CD4-positive, alpha-beta memory T cell (primary cell): ENCODE measurements at regions not wholly inside any gene's neighbourhood (a gene's known extent, or its start where the extent isn't known, plus 50 kb on each side); places are given as distances from the start of the nearest gene placed in this dataset.

Source experiments
- CTCF ChIA-PET: fragments of 350-600 bp; sonication (Branson Sonifier 250); formaldehyde crosslinking; loops from one replicate; lab custom pipeline; 2021; ENCODE audit warnings: inconsistent platforms; ENCODE audit not compliant: partially characterized antibody; lab: Charles Lee
- POLR2A ChIA-PET: fragments of 350-600 bp; sonication (Branson Sonifier 250); formaldehyde crosslinking; loops from one replicate; lab custom pipeline; 2021; ENCODE audit not compliant: partially characterized antibody; lab: Charles Lee
- DNase-seq, 5 donors: peaks; one replicate each; pipeline versions ENCODE4 v3.0.0 to v3.0.0-alpha.2; 2020 to 2022; ENCODE audit warnings: mixed read lengths in 1 of 5
- H3K27ac ChIP-seq: one replicate; pipeline ENCODE4 v1.7.0; 2013; ENCODE audit warnings: low read depth, low read length
- H3K27me3 ChIP-seq: 2 replicates; pipeline ENCODE4 v1.7.0; 2013; ENCODE audit warnings: mild to moderate bottlenecking, low read length, moderate library complexity; ENCODE audit not compliant: insufficient read depth
- H3K36me3 ChIP-seq: 2 replicates; pipeline ENCODE4 v1.7.0; 2013; ENCODE audit warnings: mild to moderate bottlenecking, low read length, moderate library complexity; ENCODE audit not compliant: insufficient read depth
- H3K4me1 ChIP-seq: 2 replicates; pipeline ENCODE4 v1.7.0; 2013; ENCODE audit warnings: mild to moderate bottlenecking, low read length, moderate library complexity; ENCODE audit not compliant: insufficient read depth
- H3K4me3 ChIP-seq, 2 donors: one replicate each; pipeline ENCODE4 v1.7.0; 2013; ENCODE audit warnings: low read length in 2 of 2, mild to moderate bottlenecking in 1 of 2
- H3K9me3 ChIP-seq, 2 donors: one replicate each; pipeline ENCODE4 v1.7.0; 2013; ENCODE audit warnings: low read length in 2 of 2, control low read depth in 1 of 2; ENCODE audit not compliant: control insufficient read depth in 1 of 2
- H3K27ac Mint-ChIP-seq, 7 donors: one replicate each; pipeline ENCODE4 v1.8.0; 2020 to 2021; ENCODE audit warnings: mixed read lengths in 7 of 7, mild to moderate bottlenecking in 6 of 7, inconsistent platforms in 3 of 7, moderate library complexity in 3 of 7
- H3K27me3 Mint-ChIP-seq, 2 donors: one replicate each; pipeline ENCODE4 v1.8.0; 2020 to 2021; ENCODE audit warnings: mixed read lengths in 2 of 2
- H3K36me3 Mint-ChIP-seq, 2 donors: one replicate each; pipeline ENCODE4 v1.8.0; 2020 to 2021; ENCODE audit warnings: mixed read lengths in 2 of 2, inconsistent platforms in 1 of 2, mild to moderate bottlenecking in 1 of 2
- H3K4me1 Mint-ChIP-seq, 4 donors: one replicate each; pipeline ENCODE4 v1.8.0; 2020 to 2021; ENCODE audit warnings: mixed read lengths in 4 of 4, mild to moderate bottlenecking in 1 of 4
- H3K4me3 Mint-ChIP-seq, 8 donors: one replicate each; pipeline ENCODE4 v1.8.0; 2020 to 2021; ENCODE audit warnings: mixed read lengths in 8 of 8, mild to moderate bottlenecking in 7 of 8, moderate library complexity in 6 of 8, inconsistent platforms in 3 of 8
- H3K9me3 Mint-ChIP-seq, 8 donors: one replicate each; pipeline ENCODE4 v1.8.0; 2020 to 2021; ENCODE audit warnings: mixed read lengths in 8 of 8, mild to moderate bottlenecking in 5 of 8, inconsistent platforms in 3 of 8, moderate library complexity in 1 of 8
- intact Hi-C: fragments of 100-400 bp; cut with micrococcal nuclease; formaldehyde crosslinking; loops from one replicate; pipeline ENCODE4 v1.15.1; 2023

- H3K4me1 Mint-ChIP-seq: no peaks in the 10 kb centered on the region
- no peak for DNase-seq
- H3K27me3 Mint-ChIP-seq: peaks cover 0 to 7% of the 10 kb centered on the region in 2 donors
- H3K4me3 Mint-ChIP-seq: no peak overlapping the region
- POLR2A ChIA-PET: no interaction called here
- no peaks in the 10 kb centered on the region for H3K36me3 Mint-ChIP-seq
- Histone ChIP-seq H3K27me3 (no peaks in the 10 kb centered on the region), H3K27ac (no peak overlapping the region), H3K9me3 (no peaks in the 10 kb centered on the region), H3K36me3 (no peaks in the 10 kb centered on the region), H3K4me3 (no peak overlapping the region), H3K4me1 (no peaks in the 10 kb centered on the region)
- CTCF ChIA-PET: no interaction called here
- peaks cover 0 to 2% (median 0%) of the 10 kb centered on the region in 8 donors for H3K9me3 Mint-ChIP-seq
- no peak overlapping the region for H3K27ac Mint-ChIP-seq
- intact Hi-C loops: no loop called here
These were observed 267.1 kb downstream of the KLF5 start for GRCh38 chr13:73325723-73326558.

GRCh38 chr13:73324842-73325722 lies 266.3 kb downstream of the KLF5 start:
- no peaks in the 10 kb centered on the region for H3K9me3 Mint-ChIP-seq
- intact Hi-C loops: no loop called here
- no peak overlapping the region for H3K4me3 Mint-ChIP-seq
- Histone ChIP-seq H3K27me3 (no peaks in the 10 kb centered on the region), H3K36me3 (no peaks in the 10 kb centered on the region), H3K27ac (no peak overlapping the region), H3K4me1 (no peaks in the 10 kb centered on the region), H3K4me3 (no peak overlapping the region), H3K9me3 (no peaks in the 10 kb centered on the region)
- H3K36me3 Mint-ChIP-seq: no peaks in the 10 kb centered on the region
- POLR2A ChIA-PET: no interaction called here
- CTCF ChIA-PET: no interaction called here
- peaks cover 0 to 7% of the 10 kb centered on the region in 2 donors for H3K27me3 Mint-ChIP-seq
- DNase-seq: no peak
- no peak overlapping the region for H3K27ac Mint-ChIP-seq
- H3K4me1 Mint-ChIP-seq: no peaks in the 10 kb centered on the region

DNA sequence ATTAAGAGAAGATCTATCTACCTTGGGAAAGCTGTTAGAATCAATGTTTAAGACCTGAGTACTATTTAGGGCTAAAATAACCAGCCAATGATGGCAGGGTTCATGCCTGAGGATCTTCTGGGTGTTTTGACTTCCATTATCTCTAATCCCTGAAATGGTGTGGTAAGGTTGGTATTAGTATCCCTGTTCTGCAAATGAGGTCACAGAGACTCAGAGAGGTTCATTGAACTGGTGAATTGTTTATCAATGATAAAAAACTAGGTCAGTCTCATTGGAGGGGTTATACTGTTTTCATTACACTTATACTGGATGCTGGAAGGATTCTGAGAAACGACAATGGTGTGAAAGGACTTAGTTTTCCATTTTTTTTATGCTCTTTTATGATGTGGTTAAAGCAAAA lies 264.8 kb downstream of the KLF5 start:
- Histone ChIP-seq H3K36me3 (no peaks in the 10 kb centered on the region), H3K4me1 (no peaks in the 10 kb centered on the region), H3K4me3 (no peak overlapping the region), H3K9me3 (no peaks in the 10 kb centered on the region), H3K27ac (no peak overlapping the region), H3K27me3 (no peaks in the 10 kb centered on the region)
- Mint-ChIP-seq H3K27me3 (peaks cover 0 to 8% of the 10 kb centered on the region in 2 donors), H3K27ac (no peak overlapping the region), H3K4me1 (no peaks in the 10 kb centered on the region), H3K36me3 (no peaks in the 10 kb centered on the region), H3K4me3 (no peak overlapping the region), H3K9me3 (peaks cover 0 to under 1% (median 0%) of the 10 kb centered on the region in 8 donors)
- intact Hi-C loops: no loop called here
- POLR2A ChIA-PET: no interaction called here
- DNase-seq: no peak
- CTCF ChIA-PET: no interaction called here

GRCh38 chr13:73321043-73321442 lies 262.2 kb downstream of the KLF5 start:
- no peaks in the 10 kb centered on the region for H3K9me3 ChIP-seq
- no peak overlapping the region for H3K27ac ChIP-seq
- H3K27ac Mint-ChIP-seq: no peak overlapping the region
- H3K27me3 ChIP-seq: no peaks in the 10 kb centered on the region
- ChIA-PET CTCF (no interaction called here), POLR2A (no interaction called here)
- H3K36me3 ChIP-seq: no peaks in the 10 kb centered on the region
- H3K4me3 ChIP-seq: no peak overlapping the region
- peaks cover 0 to 1% (median 0%) of the 10 kb centered on the region in 8 donors for H3K9me3 Mint-ChIP-seq
- peaks cover 0 to 2% of the 10 kb centered on the region in 2 donors for H3K27me3 Mint-ChIP-seq
- no peak for DNase-seq
- no peak overlapping the region for H3K4me3 Mint-ChIP-seq
- H3K4me1 Mint-ChIP-seq: no peaks in the 10 kb centered on the region
- H3K4me1 ChIP-seq: no peaks in the 10 kb centered on the region
- no peaks in the 10 kb centered on the region for H3K36me3 Mint-ChIP-seq
- intact Hi-C loops: no loop called here

DNA sequence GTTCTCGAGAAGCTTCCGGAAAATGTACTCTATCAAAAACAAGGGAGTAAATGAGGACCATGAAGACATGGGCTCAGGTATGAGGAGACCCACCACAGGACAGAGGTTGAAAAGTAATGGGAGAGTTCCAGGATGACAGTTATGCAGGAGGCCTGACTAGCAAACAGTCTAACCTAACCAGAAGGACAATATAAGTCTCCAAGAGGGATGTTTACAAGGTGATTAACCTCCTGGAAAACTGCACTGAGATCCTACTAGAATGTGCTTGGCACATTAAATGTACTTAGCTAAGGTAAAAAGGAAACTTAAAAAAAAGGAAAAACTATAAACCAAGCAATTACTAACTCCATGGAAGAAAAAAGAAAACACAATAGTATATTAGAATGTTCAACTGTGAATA lies 258.3 kb downstream of the KLF5 start:
- H3K27ac ChIP-seq: no peak overlapping the region
- ChIA-PET CTCF (interaction anchor here (0.6 kb wide), 1 partner anchor 399 kb away, joined by 4 read pairs; no protein-coding TSS in a partner anchor), POLR2A (no interaction called here)
- no peaks in the 10 kb centered on the region for H3K9me3 ChIP-seq
- H3K36me3 ChIP-seq: no peaks in the 10 kb centered on the region
- no peak for DNase-seq
- H3K4me1 ChIP-seq: no peaks in the 10 kb centered on the region
- intact Hi-C loops: no loop called here
- H3K4me3 ChIP-seq: no peak overlapping the region
- H3K27me3 ChIP-seq: no peaks in the 10 kb centered on the region
- no peaks in the 10 kb centered on the region for H3K4me1 Mint-ChIP-seq
- H3K4me3 Mint-ChIP-seq: no peak overlapping the region
- peaks cover 0 to 3% of the 10 kb centered on the region in 2 donors for H3K36me3 Mint-ChIP-seq
- peaks cover 0 to 2% of the 10 kb centered on the region in 2 donors for H3K27me3 Mint-ChIP-seq
- H3K9me3 Mint-ChIP-seq: peaks cover 3 to 25% (median 19%) of the 10 kb centered on the region in 8 donors
- no peak overlapping the region for H3K27ac Mint-ChIP-seq

- H3K36me3 Mint-ChIP-seq: peaks cover 0 to 3% of the 10 kb centered on the region in 2 donors
- H3K27me3 Mint-ChIP-seq: peaks cover 0 to 2% of the 10 kb centered on the region in 2 donors
- H3K4me3 Mint-ChIP-seq: no peak overlapping the region
- Histone ChIP-seq H3K4me1 (no peaks in the 10 kb centered on the region), H3K9me3 (no peaks in the 10 kb centered on the region), H3K27ac (no peak overlapping the region), H3K36me3 (no peaks in the 10 kb centered on the region), H3K27me3 (no peaks in the 10 kb centered on the region), H3K4me3 (no peak overlapping the region)
- POLR2A ChIA-PET: no interaction called here
- DNase-seq: no peak
- no peak overlapping the region for H3K27ac Mint-ChIP-seq
- no peaks in the 10 kb centered on the region for H3K4me1 Mint-ChIP-seq
- CTCF ChIA-PET: no interaction called here
- intact Hi-C loops: no loop called here
- H3K9me3 Mint-ChIP-seq: peaks cover 6 to 30% (median 21%) of the 10 kb centered on the region in 8 donors
These were observed 251.6 kb downstream of the KLF5 start for GRCh38 chr13:73310366-73310765.

- H3K9me3 ChIP-seq: no peaks in the 10 kb centered on the region
- ChIA-PET POLR2A (no interaction called here), CTCF (no interaction called here)
- no peak for DNase-seq
- no peak overlapping the region for H3K27ac Mint-ChIP-seq
- peaks cover 0 to 10% (median 7%) of the 10 kb centered on the region in 8 donors for H3K9me3 Mint-ChIP-seq
- no peaks in the 10 kb centered on the region for H3K27me3 ChIP-seq
- intact Hi-C loops: no loop called here
- no peaks in the 10 kb centered on the region for H3K36me3 Mint-ChIP-seq
- no peak overlapping the region for H3K4me3 ChIP-seq
- no peak overlapping the region for H3K27ac ChIP-seq
- peaks cover 1 to 2% of the 10 kb centered on the region in 2 donors for H3K27me3 Mint-ChIP-seq
- no peaks in the 10 kb centered on the region for H3K4me1 ChIP-seq
- H3K36me3 ChIP-seq: no peaks in the 10 kb centered on the region
- no peak overlapping the region for H3K4me3 Mint-ChIP-seq
- H3K4me1 Mint-ChIP-seq: peaks cover 0 to 6% (median 3%) of the 10 kb centered on the region in 4 donors
These were observed 248.7 kb downstream of the KLF5 start for GRCh38 chr13:73307481-73307880.
